RCC 7860 (cell line): ENCODE measurements at regions not wholly inside any gene's neighbourhood (a gene's known extent, or its start where the extent isn't known, plus 50 kb on each side); places are given as distances from the start of the nearest gene placed in this dataset.

Experiments used
- DNase-seq: peaks from one replicate; pipeline ENCODE4 v3.0.0-alpha.2; 2015; ENCODE audit warnings: low spot score
- FAIRE-seq: peaks from 2 replicates; lab custom pipeline; 2012; peaks lifted over from hg19 to GRCh38; lab: Jason Lieb, UNC

DNA sequence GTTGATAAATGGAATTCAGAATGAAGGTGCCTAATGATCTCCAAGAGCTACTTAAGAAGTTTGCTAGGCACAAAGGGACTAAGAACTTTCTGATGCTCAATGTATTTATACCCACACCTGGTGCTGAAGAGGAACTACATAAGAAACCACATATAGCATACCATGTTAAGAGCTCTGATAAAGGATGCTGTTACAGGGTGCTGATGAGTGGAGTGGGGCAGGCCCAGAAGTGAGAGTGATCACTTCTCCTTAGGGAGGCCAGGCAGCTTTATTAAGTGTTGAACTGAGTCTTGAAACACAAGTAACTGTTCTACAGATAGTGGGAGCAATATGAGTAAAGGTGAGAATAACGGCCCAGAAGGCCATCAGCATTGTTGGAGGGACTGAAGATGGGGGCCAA is 68.3 kb upstream of the CHRDL1 start:
- DNase-seq (no peak), FAIRE-seq (no peak)

DNA sequence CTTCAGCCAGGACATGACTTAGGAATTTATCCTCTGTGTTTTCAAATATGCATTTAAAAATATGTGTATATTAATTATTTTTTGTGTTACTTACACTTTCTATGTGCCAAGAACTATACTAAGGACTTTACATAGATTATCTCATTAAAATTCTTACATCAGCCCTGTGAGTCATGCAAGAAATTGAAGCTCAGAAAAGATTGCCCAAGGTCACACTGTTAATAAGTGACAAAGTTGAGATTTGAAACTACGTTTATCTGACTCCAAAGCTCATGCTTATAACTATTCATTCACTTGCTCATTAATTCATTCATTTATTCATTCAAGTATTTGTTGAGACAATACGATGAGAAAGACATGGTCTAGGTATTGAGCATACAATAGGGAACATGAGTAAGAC is 62.9 kb upstream of the CHRDL1 start:
- no peak for FAIRE-seq
- no peak for DNase-seq

DNA sequence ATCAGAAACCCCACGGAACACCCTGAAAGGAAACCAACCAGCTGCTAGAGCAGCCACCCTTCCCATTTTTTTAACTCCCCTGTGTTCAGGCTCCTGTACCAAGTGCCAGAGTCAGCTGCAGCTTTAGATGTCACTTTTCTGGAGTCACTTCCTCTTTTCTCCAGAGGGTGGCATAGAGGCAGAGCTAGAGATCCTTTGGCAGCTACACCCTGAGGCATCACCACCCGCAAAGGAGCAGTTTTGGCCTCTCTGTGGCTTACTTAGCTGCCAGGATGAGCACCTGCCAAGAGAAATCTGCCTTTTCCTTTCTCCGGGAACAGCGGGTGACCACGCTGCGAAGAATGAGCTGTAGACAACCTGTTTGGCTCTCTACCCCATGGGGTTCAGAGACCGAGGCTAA is 58.0 kb upstream of the CHRDL1 start:
- DNase-seq (no peak), FAIRE-seq (no peak)

DNA sequence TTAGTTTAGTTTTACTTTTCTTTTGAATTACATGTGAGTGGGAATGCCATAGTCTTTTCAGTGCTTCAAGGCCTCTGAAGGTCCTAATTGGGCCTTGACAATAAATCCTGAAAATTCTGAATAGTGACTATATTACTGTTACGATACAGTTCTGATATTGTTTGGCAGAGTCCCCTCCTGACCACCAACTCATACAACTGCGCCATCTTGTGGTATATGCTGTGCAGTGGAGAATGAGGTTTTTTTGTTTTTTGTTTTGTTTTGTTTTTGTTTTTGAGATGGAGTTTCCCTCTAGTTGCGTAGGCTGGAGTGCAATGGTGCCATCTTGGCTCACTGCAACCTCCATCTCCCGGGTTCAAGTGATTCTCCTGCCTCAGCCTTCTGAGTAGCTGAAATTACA is 56.6 kb upstream of the CHRDL1 start:
- no peak for FAIRE-seq
- no peak for DNase-seq

DNA sequence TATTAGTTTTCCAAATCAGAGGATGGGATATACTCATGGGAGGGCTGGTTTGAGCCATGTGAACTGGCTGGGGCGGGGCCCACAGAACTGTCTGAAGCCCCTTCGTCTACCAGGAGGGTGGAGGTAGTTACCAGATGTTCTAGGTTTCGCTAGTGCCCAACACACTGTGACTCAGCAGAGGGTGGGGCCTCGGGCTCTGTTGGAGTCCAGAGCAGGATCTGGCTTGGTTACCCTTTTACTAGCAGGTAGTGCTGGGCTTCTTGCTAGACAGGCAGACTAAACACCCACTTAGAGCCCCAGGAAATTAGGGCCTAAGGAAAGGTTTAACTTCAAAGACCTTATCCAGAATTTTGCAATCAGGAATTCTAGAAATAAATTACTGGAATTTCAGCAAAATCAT is 56.2 kb upstream of the CHRDL1 start:
- peak; percentile 5 for DNase-seq
- no peak for FAIRE-seq

DNA sequence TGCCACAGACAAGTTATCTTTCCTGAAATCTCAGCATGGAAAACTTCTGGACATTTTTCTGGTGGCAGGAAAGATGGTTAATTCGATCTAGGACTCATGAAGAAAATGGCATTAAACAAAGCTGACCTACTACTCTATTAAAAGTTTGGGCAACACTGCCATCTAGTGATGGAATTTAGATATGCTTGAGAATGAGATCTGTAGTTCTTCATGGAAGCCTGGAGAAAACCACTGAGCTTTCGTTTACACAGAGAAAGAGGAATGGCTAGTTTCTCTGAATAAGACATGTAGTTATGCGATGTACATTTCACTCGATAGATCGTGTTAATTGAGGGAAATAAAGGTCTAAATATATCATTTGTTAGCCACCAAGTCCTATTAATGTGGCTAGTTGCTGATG is 51.7 kb upstream of the CHRDL1 start:
- FAIRE-seq: peak; percentile 73
- DNase-seq: peak; percentile 22

DNA sequence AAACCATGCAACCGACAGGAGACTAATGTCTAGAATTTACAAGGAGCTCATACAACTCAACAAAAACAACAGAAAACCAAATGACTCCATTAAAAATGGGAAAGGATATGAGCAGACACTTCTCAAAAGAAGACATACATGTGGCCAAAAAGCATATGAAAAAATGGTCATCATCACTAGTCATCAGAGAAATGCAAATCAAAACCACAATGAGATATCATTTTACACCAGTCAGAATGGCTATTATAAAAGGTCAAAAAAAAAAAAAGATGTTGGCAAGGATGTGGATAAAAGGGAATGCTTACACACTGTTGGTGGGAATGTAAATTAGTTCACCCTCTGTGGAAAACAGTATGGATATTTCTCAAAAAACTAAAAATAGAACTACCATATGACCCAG is 50.5 kb upstream of the CHRDL1 start:
- no peak for DNase-seq
- FAIRE-seq: no peak
